Renal pelvis (tissue), 1 donor: ENCODE measurements at regions not wholly inside any gene's neighbourhood (a gene's known extent, or its start where the extent isn't known, plus 50 kb on each side); places are given as distances from the start of the nearest gene placed in this dataset.
"Not testable (repeated sequence)": the region's sequence is repeated elsewhere in the genome, so short reads cannot be mapped to it uniquely, and the experiment has no call there.

ENCODE experiments used
- DNase-seq: peaks from one replicate; pipeline ENCODE4 v3.0.0-alpha.2; 2013

- DNase-seq: no peak
Measured at GRCh38 chr4:130640592-130640991, 1544.6 kb downstream of the C4orf33 start.

DNA sequence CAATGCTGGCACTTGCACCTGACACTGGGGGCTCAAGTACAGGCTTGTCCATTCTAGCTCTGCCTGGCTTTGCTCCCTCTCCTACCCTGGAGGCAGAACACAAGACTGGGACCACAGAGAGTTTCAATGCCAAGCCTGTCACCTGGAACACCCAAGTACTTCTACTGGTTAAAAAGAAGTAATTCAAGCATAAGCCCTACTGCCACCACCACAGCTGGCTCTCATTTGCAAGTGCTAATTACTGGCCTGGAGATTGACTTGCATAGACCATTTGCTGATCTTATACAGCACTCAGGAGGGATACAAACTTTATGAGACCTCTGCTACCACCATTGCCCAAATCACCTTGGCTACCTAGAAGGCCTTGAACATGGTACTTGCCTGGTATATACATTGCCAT, 1550.9 kb downstream of the C4orf33 start:
- no peak for DNase-seq

GRCh38 chr4:130648570-130648969, 1552.6 kb downstream of the C4orf33 start:
- DNase-seq: no peak

- DNase-seq: no peak
Measured at GRCh38 chr4:130653842-130654241, 1557.9 kb downstream of the C4orf33 start.

- DNase-seq: no peak
Measured at GRCh38 chr4:130659320-130659719, 1563.4 kb downstream of the C4orf33 start.

DNA sequence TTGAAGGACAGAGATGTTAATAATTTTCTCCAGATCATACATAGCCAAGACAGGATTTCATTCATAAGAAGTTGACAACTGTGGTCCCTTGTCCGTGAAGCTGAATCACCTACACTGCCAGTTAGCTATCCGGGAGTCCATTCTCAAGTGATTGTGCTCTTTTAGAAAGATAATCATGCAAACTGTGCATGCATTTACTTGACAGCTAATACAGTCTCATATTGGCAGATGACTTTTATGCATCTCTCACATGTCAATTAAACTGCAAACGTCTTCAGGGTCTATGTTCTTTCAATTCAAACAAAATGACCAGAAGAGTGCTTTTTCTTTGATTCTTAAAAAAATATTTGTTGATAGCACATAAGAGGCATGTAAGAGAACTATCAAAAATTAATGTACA, 1572.9 kb downstream of the C4orf33 start:
- DNase-seq: no peak

DNA sequence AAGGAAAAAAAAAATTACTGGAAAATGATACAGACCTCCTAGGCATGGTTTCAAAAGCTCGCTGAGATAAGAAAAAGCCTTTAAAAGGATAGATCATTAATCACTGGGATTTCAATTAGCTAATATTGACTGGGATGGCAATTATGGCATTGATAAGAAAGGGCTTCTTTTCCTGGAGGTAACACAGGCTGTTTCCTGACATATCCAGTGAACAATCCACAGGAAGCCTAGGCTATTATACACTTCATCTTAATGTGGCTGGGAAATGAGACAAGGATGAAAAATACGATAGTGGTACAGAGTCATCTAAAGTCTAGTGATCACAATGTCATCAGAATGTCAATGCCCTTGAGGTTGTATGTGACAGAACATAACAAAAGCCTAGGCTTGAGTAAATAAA, 1579.3 kb downstream of the C4orf33 start:
- DNase-seq: no peak

DNA sequence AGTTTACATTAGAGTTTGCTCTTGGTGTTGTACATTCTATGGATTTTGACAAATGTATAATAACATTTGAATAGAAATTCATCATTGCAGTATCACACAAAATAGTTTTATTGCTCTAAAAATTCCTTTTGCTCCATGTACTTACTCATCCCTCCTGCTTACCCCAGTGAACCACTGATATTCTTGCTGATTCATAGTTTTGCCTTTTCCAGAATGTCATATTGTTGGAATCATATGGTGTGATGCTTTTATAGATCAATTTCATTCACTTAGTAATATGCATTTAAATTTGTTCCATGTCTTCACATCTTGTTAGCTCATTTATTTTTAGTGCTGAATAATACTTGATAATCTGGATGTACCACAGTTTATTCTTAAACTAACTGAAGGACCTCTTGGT, 1593.2 kb downstream of the C4orf33 start:
- DNase-seq: no peak

DNA sequence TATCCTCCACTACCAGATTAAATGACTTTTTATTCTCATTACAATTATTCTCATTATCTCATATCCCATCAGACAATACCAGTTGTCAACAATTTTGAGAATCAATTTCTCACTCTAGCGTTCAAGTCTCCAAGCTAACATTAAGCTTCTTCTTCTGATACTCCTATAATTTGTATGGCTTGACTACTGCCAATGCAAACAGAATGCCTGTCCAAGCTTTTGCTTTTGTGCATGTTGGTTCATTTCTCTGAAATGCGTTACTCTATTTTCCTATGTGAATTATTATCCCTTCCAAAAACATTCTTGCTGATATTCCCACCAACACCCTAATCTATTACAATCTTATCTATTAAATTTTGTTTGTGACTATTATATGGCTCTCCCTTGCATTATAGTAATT, 1602.3 kb downstream of the C4orf33 start:
- DNase-seq: no peak

GRCh38 chr4:130699004-130699403, 1603.1 kb downstream of the C4orf33 start:
- no peak for DNase-seq

DNA sequence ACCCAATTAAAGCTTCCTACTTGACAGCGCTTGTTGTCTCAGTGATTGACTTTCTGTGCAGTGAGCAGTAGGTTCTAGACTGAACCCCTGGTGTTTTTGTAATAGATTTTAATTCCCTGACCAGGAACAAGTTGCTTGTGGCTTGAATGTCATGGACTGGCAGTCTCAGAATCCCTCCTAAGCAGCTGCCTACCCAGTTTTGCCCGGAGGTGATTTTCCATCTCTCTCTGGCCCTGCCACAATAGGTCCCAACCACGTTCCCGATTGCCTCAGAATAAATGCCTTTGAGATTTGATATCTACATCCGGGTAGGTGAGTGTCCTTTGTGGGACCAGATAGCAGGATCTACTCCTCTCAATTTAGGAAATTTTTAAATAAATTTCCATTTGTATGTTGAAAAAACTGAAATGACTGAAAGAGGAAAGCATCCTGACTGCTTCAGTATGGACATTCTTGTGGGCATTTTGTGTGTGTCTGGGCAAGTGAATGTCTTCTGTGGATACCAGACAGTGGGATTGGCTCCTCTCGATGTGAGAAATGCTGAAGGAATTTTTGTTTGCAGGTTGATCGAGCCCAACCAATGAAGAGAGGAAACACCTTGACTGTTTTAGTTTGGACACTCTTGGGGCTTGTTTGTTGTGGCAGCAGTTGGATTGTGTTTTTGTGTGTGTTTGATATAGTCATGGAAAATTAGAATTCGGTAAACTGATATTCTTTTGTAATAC, 1607.4 kb downstream of the C4orf33 start:
- no peak for DNase-seq

DNA sequence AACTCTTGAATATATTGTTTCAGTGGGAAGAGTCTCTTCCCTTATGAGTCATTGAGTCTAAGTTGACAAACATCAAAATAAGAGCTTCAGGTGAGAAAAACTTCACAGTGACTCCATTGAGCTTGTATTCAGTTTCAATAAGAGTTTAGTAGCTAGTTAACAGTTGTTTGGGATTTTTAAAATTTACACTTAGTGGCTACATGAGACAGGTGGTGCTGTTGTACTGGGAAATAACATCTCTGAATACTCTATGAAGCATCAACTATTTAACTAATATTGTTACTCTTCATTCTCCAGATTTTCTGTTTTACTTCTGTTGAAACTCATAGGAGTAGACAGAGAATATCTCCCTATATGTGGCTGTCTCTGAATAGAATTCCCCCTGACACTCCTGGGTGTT, 1609.1 kb downstream of the C4orf33 start:
- no peak for DNase-seq

- DNase-seq: no peak
Measured at GRCh38 chr4:130712038-130712437, 1616.1 kb downstream of the C4orf33 start.

- DNase-seq: no peak
Measured at GRCh38 chr4:130714006-130714405, 1618.1 kb downstream of the C4orf33 start.

DNA sequence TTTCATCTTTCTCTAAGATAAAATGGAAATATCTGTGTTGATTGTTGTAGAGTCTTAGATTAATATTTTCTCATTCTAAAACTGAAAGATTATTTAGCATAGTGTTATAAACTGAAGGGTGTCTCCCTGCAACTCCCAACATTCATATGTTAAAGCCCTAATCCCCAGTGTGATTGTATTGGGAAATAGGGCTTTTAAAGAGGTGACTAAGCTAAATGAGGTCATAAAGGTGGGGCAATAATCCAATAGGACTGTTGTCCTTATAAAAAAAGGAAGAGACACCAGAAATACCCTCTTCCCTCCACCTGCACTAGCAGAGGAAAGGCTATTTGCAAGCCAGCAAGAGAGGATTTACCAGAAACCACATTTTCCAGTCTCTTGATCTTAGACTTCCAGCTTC, 1626.4 kb downstream of the C4orf33 start:
- no peak for DNase-seq

DNA sequence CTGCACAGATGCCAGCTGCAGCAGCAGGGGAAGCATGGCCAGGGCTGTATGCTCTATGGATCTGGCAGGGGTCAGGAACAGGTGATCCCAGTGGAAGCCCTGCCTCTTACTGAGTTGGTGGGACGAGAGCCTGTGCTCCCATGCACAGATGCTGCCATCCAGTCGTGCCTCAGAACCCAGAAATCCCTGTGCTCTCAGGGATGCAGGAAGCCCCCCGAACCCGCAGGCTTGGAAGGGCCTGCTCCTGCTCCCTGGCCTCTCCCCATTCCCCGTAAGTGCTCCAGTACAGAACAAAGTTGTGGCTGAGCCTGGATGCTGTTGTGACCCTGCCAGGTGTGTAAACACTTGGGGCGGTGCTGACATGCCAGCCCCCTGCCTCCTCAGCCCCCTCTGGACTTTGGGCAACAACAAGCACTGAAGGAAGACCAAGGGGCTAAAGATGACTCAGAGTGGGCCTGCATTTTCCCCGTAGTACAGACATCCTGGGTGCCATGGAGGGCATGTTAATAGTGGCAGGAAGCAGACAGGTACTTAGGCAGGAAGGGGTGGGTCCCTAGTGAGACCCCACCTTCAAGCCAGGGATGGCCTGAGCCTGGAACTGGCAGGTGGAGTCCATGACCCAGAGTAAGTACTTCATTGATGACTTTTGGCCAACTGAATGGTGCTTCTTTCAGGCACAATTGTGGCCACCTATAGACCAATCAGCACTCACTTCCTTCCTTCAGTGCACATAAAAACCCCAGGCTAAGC, 1640.7 kb downstream of the C4orf33 start:
- DNase-seq: no peak

- DNase-seq: no peak
Measured at GRCh38 chr4:130738233-130738632, 1642.3 kb downstream of the C4orf33 start.

DNA sequence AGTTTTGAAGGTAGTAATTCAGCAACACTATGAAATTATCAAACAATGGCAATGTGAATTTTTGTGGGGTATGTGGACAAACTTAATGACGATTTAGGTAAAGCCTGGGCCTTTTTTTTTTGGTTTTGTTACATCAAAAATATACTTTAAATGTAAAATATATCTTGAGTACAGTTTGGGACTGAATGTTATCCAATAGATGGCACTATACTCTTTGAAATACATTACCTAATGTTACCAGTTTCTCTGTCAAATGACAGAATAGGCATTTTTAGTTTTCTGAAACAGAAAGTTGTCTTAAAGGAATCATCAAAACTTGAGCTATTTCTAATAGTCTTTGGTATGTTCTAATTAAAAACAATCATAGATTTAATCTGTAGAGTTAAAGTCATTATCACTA, 1651.9 kb downstream of the C4orf33 start:
- DNase-seq: no peak

DNA sequence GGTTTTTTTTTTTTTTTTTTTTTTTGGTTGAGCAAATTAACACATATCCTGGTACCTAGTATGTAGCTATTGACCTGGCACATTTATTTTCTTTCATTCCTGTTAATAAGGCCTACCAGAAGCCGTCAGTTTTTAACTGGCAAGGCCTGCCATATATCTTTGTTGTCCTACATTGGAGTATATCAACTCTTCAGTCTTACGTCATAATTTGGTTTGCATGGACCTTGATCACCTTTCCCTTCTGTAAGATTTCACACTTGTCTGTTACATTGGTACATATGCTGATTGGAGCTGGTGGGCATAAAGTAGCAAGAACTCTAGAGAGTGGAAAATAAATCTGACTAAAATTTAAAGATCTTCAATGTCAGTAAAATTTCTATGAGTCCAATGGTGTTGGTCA, 1658.0 kb downstream of the C4orf33 start:
- DNase-seq: no peak

DNA sequence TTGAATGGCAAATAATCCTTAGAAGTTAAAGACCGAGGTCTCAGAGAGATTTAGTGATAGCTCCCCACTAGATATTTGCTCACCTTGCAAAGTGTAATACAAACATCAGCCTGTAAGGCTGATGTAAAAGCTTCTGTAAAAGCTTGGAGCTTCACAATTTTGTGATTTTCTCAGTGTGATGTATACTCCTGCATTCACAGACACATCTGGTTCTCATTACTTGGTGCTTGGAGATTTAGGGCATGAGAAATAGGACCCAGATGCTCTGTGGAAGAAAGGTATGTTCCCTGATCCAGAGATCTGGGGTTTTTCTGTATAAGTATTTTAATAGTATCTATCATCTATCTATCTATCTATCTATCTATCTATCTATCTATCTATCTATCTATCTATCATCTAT, 1664.3 kb downstream of the C4orf33 start:
- no peak for DNase-seq

- not testable (repeated sequence) for DNase-seq
Measured at GRCh38 chr4:130767384-130767783, 1671.4 kb downstream of the C4orf33 start.

DNA sequence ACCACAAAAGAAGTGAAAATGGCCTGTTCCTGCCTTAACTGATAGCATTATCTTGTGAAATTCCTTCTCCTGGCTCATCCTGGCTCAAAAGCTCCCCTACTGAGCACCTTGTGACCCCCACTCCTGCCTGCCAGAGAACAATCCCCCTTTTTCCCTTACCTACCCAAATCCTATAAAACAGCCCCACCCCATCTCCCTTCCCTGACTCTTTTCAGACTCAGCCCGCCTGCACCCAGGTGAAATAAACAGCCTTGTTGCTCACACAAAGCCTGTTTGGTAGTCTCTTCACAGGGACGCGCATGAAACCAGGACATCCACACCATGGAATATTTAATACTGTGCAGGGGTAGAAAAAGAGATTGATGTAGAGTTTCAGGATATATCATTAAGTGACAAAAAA, 1677.0 kb downstream of the C4orf33 start:
- not testable (repeated sequence) for DNase-seq

DNA sequence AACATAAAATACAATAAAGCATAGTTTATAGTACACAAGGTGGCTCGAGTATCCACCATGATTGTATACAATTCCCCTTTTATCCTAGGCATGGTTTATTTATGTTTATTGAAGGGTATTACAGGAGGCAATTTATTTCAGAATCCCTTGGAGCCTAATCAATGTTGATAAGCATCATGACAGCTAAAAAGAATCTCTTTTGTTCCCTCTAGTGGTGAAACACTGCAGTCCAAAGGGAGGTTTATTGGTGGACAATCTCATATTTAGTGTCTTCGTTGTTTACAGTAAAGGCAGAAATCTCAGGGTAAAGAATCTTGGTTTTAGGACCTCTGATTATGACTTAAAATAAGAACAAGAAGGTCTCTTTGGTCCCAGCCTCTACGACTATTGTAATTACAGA, 1712.5 kb downstream of the C4orf33 start:
- DNase-seq: no peak
